Esophagus squamous epithelium (tissue), 5 donors: ENCODE measurements at regions not wholly inside any gene's neighbourhood (a gene's known extent, or its start where the extent isn't known, plus 50 kb on each side); places are given as distances from the start of the nearest gene placed in this dataset.
"Not testable (repeated sequence)": the region's sequence is repeated elsewhere in the genome, so short reads cannot be mapped to it uniquely, and the experiment has no call there.

Experiments
- DNase-seq: peaks from one replicate; lab custom pipeline; 2025; lab: John Stamatoyannopoulos, UW
- H3K27ac ChIP-seq, 4 donors: fragments of 200-600 bp; sonication (generic); one replicate each; pipeline ENCODE4 v1.5.1; 2016 to 2019; ENCODE audit warnings: mild to moderate bottlenecking in 1 of 4
- H3K27me3 ChIP-seq, 4 donors: fragments of 200-600 bp; sonication (generic); 1 replicate in 3 of 4; 2 replicates in 1 of 4; pipeline versions ENCODE4 v1.5.1 to v1.6.0; 2017 to 2021; ENCODE audit warnings: antibody characterized with exemption in 1 of 4
- H3K36me3 ChIP-seq, 3 donors: fragments of 200-600 bp; sonication (generic); one replicate each; pipeline ENCODE4 v1.5.1; 2016 to 2019
- H3K4me1 ChIP-seq, 3 donors: fragments of 200-600 bp; sonication (generic); one replicate each; pipeline ENCODE4 v1.5.1; 2017 to 2019
- H3K4me3 ChIP-seq, 4 donors: fragments of 200-600 bp; sonication (generic); 1 replicate in 3 of 4; 2 replicates in 1 of 4; pipeline ENCODE4 v1.5.1; 2016 to 2019; ENCODE audit warnings: mild to moderate bottlenecking in 2 of 4, moderate library complexity in 1 of 4
- H3K9me3 ChIP-seq, 3 donors: fragments of 200-600 bp; sonication (generic); one replicate each; pipeline ENCODE4 v1.5.1; 2016 to 2019
- CTCF ChIP-seq, 6 experiments: fragments of 450-650 bp in 4 of 6; fragments of 200-600 bp in 2 of 6; sonication (generic) in 2 of 6; IDR thresholded peaks; one replicate each; pipeline ENCODE4 v1.5.1; 2016 to 2019; ENCODE audit warnings: antibody characterized with exemption in 6 of 6, mild to moderate bottlenecking in 4 of 6, moderate library complexity in 4 of 6
- POLR2A ChIP-seq, 4 donors: fragments of 450-650 bp; IDR thresholded peaks; one replicate each; pipeline ENCODE4 v1.6.1; 2017; ENCODE audit warnings: antibody characterized with exemption in 4 of 4, mild to moderate bottlenecking in 4 of 4, moderate library complexity in 3 of 4
- WGBS, 2 donors: methylation state at CpG; one replicate each; pipeline ENCODE4 v1.1.5; 2018; 5-methylcytosine and 5-hydroxymethylcytosine counted together
- intact Hi-C: fragments of 100-400 bp; cut with DNase I; formaldehyde crosslinking; loops from one replicate; pipeline ENCODE4 v1.15.0; 2022
- donor health status: DM: yes; HTN: yes; CAD: no.

- no peak for TF ChIP-seq POLR2A (IDR thresholded peaks at IDR 0.05)
- TF ChIP-seq CTCF (IDR thresholded peaks at IDR 0.05): no peak
- Histone ChIP-seq H3K4me1 (no peaks in the 10 kb centered on the region), H3K4me3 (no peak overlapping the region), H3K27me3 (no peaks in the 10 kb centered on the region), H3K36me3 (no peaks in the 10 kb centered on the region), H3K27ac (no peak overlapping the region), H3K9me3 (no peaks in the 10 kb centered on the region)
- intact Hi-C loops: no loop called here
- DNase-seq: no peak
- 68 to 69% methylated on average over 5 of the region's 5 CpGs for WGBS, 2 donors
Observed at GRCh38 chr7:51569176-51569575, 252.6 kb upstream of the COBL start.

- WGBS, 2 donors: 83 to 90% methylated on average over 1 to 3 of the region's 4 CpGs
- H3K36me3 ChIP-seq: no peaks in the 10 kb centered on the region
- no peak for TF ChIP-seq POLR2A (IDR thresholded peaks at IDR 0.05)
- TF ChIP-seq CTCF (IDR thresholded peaks at IDR 0.05): no peak
- no peaks in the 10 kb centered on the region for H3K9me3 ChIP-seq
- no peak overlapping the region for H3K27ac ChIP-seq
- no peak overlapping the region for H3K4me3 ChIP-seq
- no peak for DNase-seq
- intact Hi-C loops: no loop called here
- no peaks in the 10 kb centered on the region for H3K4me1 ChIP-seq
- H3K27me3 ChIP-seq: no peaks in the 10 kb centered on the region
Observed at GRCh38 chr7:51551070-51551469, 234.5 kb upstream of the COBL start.

GRCh38 chr7:51545131-51545530, 228.5 kb upstream of the COBL start:
- Histone ChIP-seq H3K4me3 (no peak overlapping the region), H3K27ac (no peak overlapping the region), H3K9me3 (peaks cover 0 to 4% (median 0%) of the 10 kb centered on the region in 3 donors), H3K27me3 (no peaks in the 10 kb centered on the region), H3K36me3 (no peaks in the 10 kb centered on the region), H3K4me1 (no peaks in the 10 kb centered on the region)
- intact Hi-C loops: no loop called here
- TF ChIP-seq POLR2A (IDR thresholded peaks at IDR 0.05): no peak
- no peak for TF ChIP-seq CTCF (IDR thresholded peaks at IDR 0.05)
- no peak for DNase-seq
- 22 to 25% methylated on average over 2 of the region's 2 CpGs for WGBS, 2 donors

- no peak for DNase-seq
- no peaks in the 10 kb centered on the region for H3K36me3 ChIP-seq
- H3K27ac ChIP-seq: no peak overlapping the region
- peaks cover 0 to 4% (median 0%) of the 10 kb centered on the region in 3 donors for H3K9me3 ChIP-seq
- intact Hi-C loops: no loop called here
- H3K4me3 ChIP-seq: no peak overlapping the region
- WGBS, 2 donors: 45 to 62% methylated on average over 5 to 7 of the region's 7 CpGs
- TF ChIP-seq POLR2A (IDR thresholded peaks at IDR 0.05) (no peak), CTCF (IDR thresholded peaks at IDR 0.05) (no peak)
- H3K27me3 ChIP-seq: no peaks in the 10 kb centered on the region
- H3K4me1 ChIP-seq: no peaks in the 10 kb centered on the region
Observed at GRCh38 chr7:51543801-51544553, 227.4 kb upstream of the COBL start.

GRCh38 chr7:51540906-51541305, 224.3 kb upstream of the COBL start:
- H3K4me1 ChIP-seq, H3K4me3 ChIP-seq, H3K27me3 ChIP-seq, DNase-seq, intact Hi-C loops, H3K27ac ChIP-seq, H3K36me3 ChIP-seq: not testable (repeated sequence)
- peaks cover 0 to 12% (median 3%) of the 10 kb centered on the region in 3 donors for H3K9me3 ChIP-seq
- 52 to 55% methylated on average over 2 of the region's 2 CpGs for WGBS, 2 donors
